HepG2 (cell line): ENCODE measurements at regions not wholly inside any gene's neighbourhood (a gene's known extent, or its start where the extent isn't known, plus 50 kb on each side); places are given as distances from the start of the nearest gene placed in this dataset.

ENCODE experiments used
- ATAC-seq: fragments of 200-7000 bp; cut with Tn5 transposase; 3 replicates; pipeline ENCODE4 v1.9.1; 2020; ENCODE audit warnings: mild to moderate bottlenecking, moderate library complexity
- BruUV-seq: library from RNA; stranded (reverse); fragments of 400-500 nt; replicated peaks from 2 replicates; lab custom pipeline; 2021; lab: Mats Ljungman, UMichigan
- CTCF ChIA-PET: fragments of 300-600 bp; formaldehyde crosslinking; extraction: SDS; loops from one replicate; lab custom pipeline; 2021; ENCODE audit warnings: low total read pairs, inconsistent platforms, low intra/inter-chr PET ratio; lab: Yijun Ruan, JAX
- POLR2A ChIA-PET: fragments of 350-600 bp; sonication (Branson Sonifier 250); formaldehyde crosslinking; loops from one replicate; lab custom pipeline; 2020; ENCODE audit warnings: antibody characterized with exemption, inconsistent platforms; lab: Yijun Ruan, JAX
- DNase-seq: peaks from one replicate; pipeline ENCODE4 v3.0.0-alpha.2; 2015; ENCODE audit warnings: low spot score
- FAIRE-seq: peaks from 3 replicates; lab custom pipeline; 2011; peaks lifted over from hg19 to GRCh38; lab: Jason Lieb, UNC
- H2AFZ ChIP-seq: one replicate; pipeline ENCODE4 v1.6.1; 2011; ENCODE audit warnings: low read length, inconsistent platforms
- H3K27ac ChIP-seq: fragments of 300-600 bp; 3 replicates; pipeline ENCODE4 v1.8.0; 2011; ENCODE audit warnings: mixed run types, mild to moderate bottlenecking, mixed read lengths, low read length, inconsistent platforms; ENCODE audit not compliant: insufficient read depth; ENCODE audit errors: extremely low read length
- H3K27me3 ChIP-seq, 2 experiments: fragments of 200-600 bp in 1 of 2; 2 replicates in 1 of 2; 3 replicates in 1 of 2; pipeline versions ENCODE4 v1.6.0 to v1.8.0; 2011; ENCODE audit warnings: low read length in 2 of 2, mild to moderate bottlenecking in 2 of 2, moderate library complexity in 2 of 2, inconsistent platforms in 1 of 2; ENCODE audit not compliant: insufficient read depth in 2 of 2, control insufficient read depth in 1 of 2
- H3K36me3 ChIP-seq, 2 experiments: fragments of 200-600 bp in 1 of 2; replicated peaks in 1 of 2; 2 replicates in 1 of 2; 3 replicates in 1 of 2; pipeline versions ENCODE4 v1.5.1 to v1.8.0; 2011; ENCODE audit warnings: low read length in 2 of 2, inconsistent platforms in 1 of 2; ENCODE audit not compliant: insufficient read depth in 2 of 2, control insufficient read depth in 1 of 2
- H3K4me1 ChIP-seq: 2 replicates; pipeline ENCODE4 v1.5.1; 2012; ENCODE audit warnings: low read length, inconsistent platforms; ENCODE audit not compliant: insufficient read depth
- H3K4me2 ChIP-seq: 2 replicates; pipeline ENCODE4 v1.6.0; 2011; ENCODE audit warnings: low read depth, low read length, inconsistent platforms
- H3K4me3 ChIP-seq, 3 experiments: fragments of 200-600 bp in 1 of 3; sonication (generic), shearing (Covaris generic) in 1 of 3; replicated peaks in 1 of 3; 2 replicates each; pipeline ENCODE4 v1.5.1; 2011 to 2016; ENCODE audit warnings: low read length in 3 of 3, inconsistent platforms in 2 of 3, low read depth in 2 of 3, mild to moderate bottlenecking in 2 of 3, control low read depth in 1 of 3, mixed read lengths in 1 of 3; ENCODE audit not compliant: insufficient read depth in 1 of 3
- H3K79me2 ChIP-seq: one replicate; pipeline ENCODE4 v1.6.1; 2011; ENCODE audit warnings: low read length, inconsistent platforms; ENCODE audit not compliant: insufficient read depth
- H3K9ac ChIP-seq: 2 replicates; pipeline ENCODE4 v1.6.0; 2011; ENCODE audit warnings: mild to moderate bottlenecking, low read depth, low read length, inconsistent platforms; ENCODE audit not compliant: insufficient read depth
- H3K9me3 ChIP-seq: 2 replicates; pipeline ENCODE4 v1.5.1; 2012; ENCODE audit warnings: mild to moderate bottlenecking, low read length
- H4K20me1 ChIP-seq: 2 replicates; pipeline ENCODE4 v1.6.0; 2011; ENCODE audit warnings: inconsistent platforms, mild to moderate bottlenecking, low read length, moderate library complexity; ENCODE audit not compliant: insufficient read depth
- ATF7 ChIP-seq, 2 experiments: fragments of 450-650 bp in 1 of 2; sonication (generic) in 1 of 2; formaldehyde crosslinking in 1 of 2; IDR thresholded peaks; 2 replicates each; pipeline versions ENCODE4 v1.4.0 to v1.6.1; 2016 to 2020; ENCODE audit warnings: antibody characterized with exemption in 1 of 2, mild to moderate bottlenecking in 1 of 2, missing genetic modification reagents in 1 of 2
- LCORL ChIP-seq, 2 experiments: fragments of 450-650 bp in 1 of 2; sonication (generic) in 1 of 2; formaldehyde crosslinking in 1 of 2; IDR thresholded peaks; 2 replicates each; pipeline versions ENCODE4 v1.5.0 to v1.6.1; 2017 to 2020; ENCODE audit warnings: antibody characterized with exemption in 1 of 2, missing genetic modification reagents in 1 of 2
- NR3C1 ChIP-seq: sonication (generic); formaldehyde crosslinking; IDR thresholded peaks from 2 replicates; pipeline ENCODE4 v1.4.0; 2020; ENCODE audit warnings: missing genetic modification reagents
- RAD51 ChIP-seq: fragments of 450-650 bp; IDR thresholded peaks from 2 replicates; pipeline ENCODE4 v1.6.1; 2016; ENCODE audit warnings: borderline replicate concordance
- RXRB ChIP-seq: IDR thresholded peaks from 2 replicates; pipeline ENCODE4 v1.6.1; 2016; ENCODE audit warnings: borderline replicate concordance, missing genetic modification reagents, missing compliant biosample characterization
- SNAPC4 ChIP-seq: sonication (generic); formaldehyde crosslinking; IDR thresholded peaks from 2 replicates; pipeline ENCODE4 v1.4.0; 2020; ENCODE audit warnings: mild to moderate bottlenecking, missing genetic modification reagents
- TCF7L2 ChIP-seq: IDR thresholded peaks from 2 replicates; pipeline ENCODE4 v1.6.1; 2011; ENCODE audit warnings: mild to moderate bottlenecking, low read depth, low read length, moderate library complexity
- TRAFD1 ChIP-seq: sonication (generic); formaldehyde crosslinking; IDR thresholded peaks from 2 replicates; pipeline ENCODE4 v1.5.1; 2020; ENCODE audit warnings: missing genetic modification reagents, mild to moderate bottlenecking, borderline replicate concordance
- TRIM22 ChIP-seq: fragments of 450-650 bp; IDR thresholded peaks from 2 replicates; pipeline ENCODE4 v1.6.1; 2017
- ZNF543 ChIP-seq: sonication (generic); formaldehyde crosslinking; IDR thresholded peaks from 2 replicates; pipeline ENCODE4 v1.4.0; 2020; ENCODE audit warnings: mild to moderate bottlenecking, missing genetic modification reagents
- WGBS: methylation state at CpG from one replicate; pipeline ENCODE4 v1.1.6; 2017; ENCODE audit warnings: low lambda C conversion rate; 5-methylcytosine and 5-hydroxymethylcytosine counted together
- in situ Hi-C: cut with HindIII; loops from 2 replicates; pipeline ENCODE4 v1.10.0; 2017; ENCODE audit warnings: low pct_unique_long_range_greater_than_20kb; ENCODE audit not compliant: extremely low pct_ligation_motif_present
- intact Hi-C: fragments of 100-400 bp; cut with micrococcal nuclease; formaldehyde crosslinking; loops from one replicate; pipeline ENCODE4 v1.10.0; 2022; ENCODE audit not compliant: unreplicated experiment

GRCh38 chr4:156693557-156693956, 278.0 kb downstream of the PDGFC start (continued):
- no peak for TF ChIP-seq SNAPC4 (CRISPR knock-in tag)
- TF ChIP-seq TRIM22 = no peak
- no peak for TF ChIP-seq NR3C1 (CRISPR knock-in tag)
- TF ChIP-seq RAD51 = no peak

- in situ Hi-C loops (loop anchor here (10.0 kb wide), 1 partner anchor 283 kb away; the partner anchor contains the start of gene PDGFC), intact Hi-C loops (no loop called here)
- Histone ChIP-seq H3K27ac (no peak overlapping the region), H3K27me3 (no peaks in the 10 kb centered on the region), H3K4me3 (no peak overlapping the region), H3K4me2 (no peak overlapping the region), H4K20me1 (no peaks in the 10 kb centered on the region), H3K9ac (no peak overlapping the region), H3K36me3 (no peaks in the 10 kb centered on the region), H3K79me2 (no peaks in the 10 kb centered on the region), H2AFZ (no peak overlapping the region), H3K9me3 (no peaks in the 10 kb centered on the region), H3K4me1 (no peaks in the 10 kb centered on the region)
- no peak for TF ChIP-seq LCORL (IDR thresholded peaks at IDR 0.05)
- no peak for TF ChIP-seq LCORL (CRISPR knock-in tag; IDR thresholded peaks at IDR 0.05)
- TF ChIP-seq ZNF543 (CRISPR knock-in tag) = no peak
- TF ChIP-seq ATF7 (IDR thresholded peaks at IDR 0.05) = no peak
- no peak for TF ChIP-seq ATF7 (CRISPR knock-in tag; IDR thresholded peaks at IDR 0.05)
- TF ChIP-seq TCF7L2 = no peak
- TF ChIP-seq TRAFD1 (CRISPR knock-in tag) = no peak
- TF ChIP-seq RXRB (CRISPR knock-in tag) = no peak
- no peak for FAIRE-seq
- ChIA-PET CTCF (no interaction called here), POLR2A (no interaction called here)
- ATAC-seq = no peak
- WGBS = 0% methylated on average over 1 of the region's 1 CpG
- no peak for DNase-seq
- BruUV-seq = no TSS peak
Measured at GRCh38 chr4:156692016-156692415, 279.6 kb downstream of the PDGFC start.
